DND-41 (cell line): ENCODE measurements at regions not wholly inside any gene's neighbourhood (a gene's known extent, or its start where the extent isn't known, plus 50 kb on each side); places are given as distances from the start of the nearest gene placed in this dataset.

Experiments
- CTCF ChIP-seq: IDR thresholded peaks from 2 replicates; pipeline ENCODE4 v1.5.1; 2012; ENCODE audit warnings: borderline replicate concordance, low read length, moderate library complexity, mild to moderate bottlenecking; ENCODE audit not compliant: poor library complexity, severe bottlenecking; ENCODE audit errors: extremely low read depth
- EZH2 ChIP-seq: IDR thresholded peaks from 3 replicates; pipeline ENCODE4 v1.6.1; 2012; ENCODE audit warnings: borderline replicate concordance, low read depth, mild to moderate bottlenecking, moderate library complexity, low read length, inconsistent platforms; ENCODE audit not compliant: severe bottlenecking

GRCh38 chr14:97415907-97416306 lies 618.7 kb downstream of the VRK1 start:
- TF ChIP-seq CTCF (no peak), EZH2 (no peak)
